ENCODE measurements at regions not wholly inside any gene's neighbourhood (a gene's known extent, or its start where the extent isn't known, plus 50 kb on each side); places are given as distances from the start of the nearest gene placed in this dataset.

DNA sequence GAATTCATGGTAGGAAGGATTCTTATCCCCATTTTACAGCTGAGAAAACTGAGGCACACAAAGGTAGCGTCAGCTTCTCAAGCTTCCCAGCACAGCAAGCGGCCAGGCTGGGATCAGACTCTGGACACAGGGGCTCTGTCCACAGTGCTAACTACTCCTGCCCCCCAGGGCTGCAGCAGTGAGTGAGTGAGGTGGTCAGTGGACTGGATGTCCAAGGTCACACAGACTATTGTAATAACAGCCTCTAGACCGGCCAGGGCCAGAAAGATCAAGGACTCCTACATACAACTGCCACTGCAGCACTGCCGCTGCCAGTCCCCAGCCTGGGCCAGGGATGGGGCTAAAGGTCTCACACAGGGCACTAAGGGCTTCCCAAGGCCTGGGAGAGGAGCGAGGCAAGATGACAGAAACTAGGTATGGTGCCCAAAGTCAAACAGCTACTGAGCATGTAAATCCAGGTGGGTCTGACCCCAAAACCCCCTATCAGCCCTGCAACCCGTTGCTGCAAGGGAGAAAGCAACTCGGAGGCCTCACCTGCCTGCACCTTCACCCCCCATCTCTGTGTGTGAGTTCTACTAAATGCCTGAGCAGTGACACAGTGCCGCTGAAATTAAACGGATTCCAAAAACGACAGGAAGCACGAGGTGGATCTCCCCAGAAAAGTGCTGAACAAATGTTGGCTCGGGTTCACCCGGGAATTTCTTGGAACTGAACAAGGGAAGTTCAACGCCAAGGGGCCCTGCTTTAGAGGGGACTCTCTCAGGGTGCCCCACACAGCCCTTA, 161.8 kb upstream of the GRK3 start:
- DNase-seq (ENCODE audit: low spot score) = no peak
- Histone ChIP-seq H3K4me3 (ENCODE audit: low read depth in 1 of 3, low read length in 3 of 3) (peak overlapping the region in 2 of 3 donors; percentile 50 to 87), H3K4me1 (ENCODE audit: control insufficient read depth in 4 of 4, insufficient read depth in 4 of 4, low read length in 3 of 4) (peaks cover 24 to 52% (median 40%) of the 10 kb centered on the region in 4 donors), H3K27me3 (ENCODE audit: control insufficient read depth in 4 of 4, insufficient read depth in 4 of 4, low read length in 3 of 4) (no peaks in the 10 kb centered on the region), H3K36me3 (ENCODE audit: control insufficient read depth in 4 of 4, insufficient read depth in 3 of 4, low read depth in 1 of 4, low read length in 3 of 4) (no peaks in the 10 kb centered on the region), H3K9ac (ENCODE audit: low read depth in 1 of 2, low read length in 2 of 2) (peak overlapping the region in 1 of 2 donors; percentile 88), H3K27ac (ENCODE audit: low read depth in 1 of 2, low read length in 2 of 2) (peak overlapping the region; percentile 71 to 85), H3K9me3 (ENCODE audit: control insufficient read depth in 4 of 4, low read length in 3 of 4) (no peaks in the 10 kb centered on the region)
- 15% methylated on average over 14 of the region's 14 CpGs for WGBS
- TF ChIP-seq, protein P1, sequence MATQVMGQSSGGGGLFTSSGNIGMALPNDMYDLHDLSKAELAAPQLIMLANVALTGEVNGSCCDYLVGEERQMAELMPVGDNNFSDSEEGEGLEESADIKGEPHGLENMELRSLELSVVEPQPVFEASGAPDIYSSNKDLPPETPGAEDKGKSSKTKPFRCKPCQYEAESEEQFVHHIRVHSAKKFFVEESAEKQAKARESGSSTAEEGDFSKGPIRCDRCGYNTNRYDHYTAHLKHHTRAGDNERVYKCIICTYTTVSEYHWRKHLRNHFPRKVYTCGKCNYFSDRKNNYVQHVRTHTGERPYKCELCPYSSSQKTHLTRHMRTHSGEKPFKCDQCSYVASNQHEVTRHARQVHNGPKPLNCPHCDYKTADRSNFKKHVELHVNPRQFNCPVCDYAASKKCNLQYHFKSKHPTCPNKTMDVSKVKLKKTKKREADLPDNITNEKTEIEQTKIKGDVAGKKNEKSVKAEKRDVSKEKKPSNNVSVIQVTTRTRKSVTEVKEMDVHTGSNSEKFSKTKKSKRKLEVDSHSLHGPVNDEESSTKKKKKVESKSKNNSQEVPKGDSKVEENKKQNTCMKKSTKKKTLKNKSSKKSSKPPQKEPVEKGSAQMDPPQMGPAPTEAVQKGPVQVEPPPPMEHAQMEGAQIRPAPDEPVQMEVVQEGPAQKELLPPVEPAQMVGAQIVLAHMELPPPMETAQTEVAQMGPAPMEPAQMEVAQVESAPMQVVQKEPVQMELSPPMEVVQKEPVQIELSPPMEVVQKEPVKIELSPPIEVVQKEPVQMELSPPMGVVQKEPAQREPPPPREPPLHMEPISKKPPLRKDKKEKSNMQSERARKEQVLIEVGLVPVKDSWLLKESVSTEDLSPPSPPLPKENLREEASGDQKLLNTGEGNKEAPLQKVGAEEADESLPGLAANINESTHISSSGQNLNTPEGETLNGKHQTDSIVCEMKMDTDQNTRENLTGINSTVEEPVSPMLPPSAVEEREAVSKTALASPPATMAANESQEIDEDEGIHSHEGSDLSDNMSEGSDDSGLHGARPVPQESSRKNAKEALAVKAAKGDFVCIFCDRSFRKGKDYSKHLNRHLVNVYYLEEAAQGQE (IDR thresholded peaks at IDR 0.05) = peak; percentile 76
- TF ChIP-seq GABPA (IDR thresholded peaks at IDR 0.05 in 1 of 2, conservative IDR thresholded peaks at IDR 0.05 in 1 of 2) (no peak), NR2F2 (IDR thresholded peaks at IDR 0.05) (peak; percentile 73), JUND (IDR thresholded peaks at IDR 0.05) (peak in 1 of 2 donors; percentile 76), RXRA (IDR thresholded peaks at IDR 0.05) (peak; percentile 85 to 97), HNF4A (conservative IDR thresholded peaks at IDR 0.05) (peak; percentile 96 to 99), EGR1 (IDR thresholded peaks at IDR 0.05; ENCODE audit: low read depth in 2 of 2) (peak in 1 of 2 donors; percentile 66), FOXA2 (IDR thresholded peaks at IDR 0.05) (peak; percentile 61), HNF4G (IDR thresholded peaks at IDR 0.05) (peak; percentile 75), FOXA1 (IDR thresholded peaks at IDR 0.05) (no peak), RAD21 (IDR thresholded peaks at IDR 0.05) (peak in 1 of 2 donors; percentile 17), SP1 (IDR thresholded peaks at IDR 0.05) (peak; percentile 78), YY1 (IDR thresholded peaks at IDR 0.05) (peak; percentile 71), TAF1 (conservative IDR thresholded peaks at IDR 0.05) (no peak)
- TF ChIP-seq, protein P2, sequence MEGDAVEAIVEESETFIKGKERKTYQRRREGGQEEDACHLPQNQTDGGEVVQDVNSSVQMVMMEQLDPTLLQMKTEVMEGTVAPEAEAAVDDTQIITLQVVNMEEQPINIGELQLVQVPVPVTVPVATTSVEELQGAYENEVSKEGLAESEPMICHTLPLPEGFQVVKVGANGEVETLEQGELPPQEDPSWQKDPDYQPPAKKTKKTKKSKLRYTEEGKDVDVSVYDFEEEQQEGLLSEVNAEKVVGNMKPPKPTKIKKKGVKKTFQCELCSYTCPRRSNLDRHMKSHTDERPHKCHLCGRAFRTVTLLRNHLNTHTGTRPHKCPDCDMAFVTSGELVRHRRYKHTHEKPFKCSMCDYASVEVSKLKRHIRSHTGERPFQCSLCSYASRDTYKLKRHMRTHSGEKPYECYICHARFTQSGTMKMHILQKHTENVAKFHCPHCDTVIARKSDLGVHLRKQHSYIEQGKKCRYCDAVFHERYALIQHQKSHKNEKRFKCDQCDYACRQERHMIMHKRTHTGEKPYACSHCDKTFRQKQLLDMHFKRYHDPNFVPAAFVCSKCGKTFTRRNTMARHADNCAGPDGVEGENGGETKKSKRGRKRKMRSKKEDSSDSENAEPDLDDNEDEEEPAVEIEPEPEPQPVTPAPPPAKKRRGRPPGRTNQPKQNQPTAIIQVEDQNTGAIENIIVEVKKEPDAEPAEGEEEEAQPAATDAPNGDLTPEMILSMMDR (IDR thresholded peaks at IDR 0.05; ENCODE audit: low read depth, low read length, missing input control) = no peak
- TF ChIP-seq, protein P3, sequence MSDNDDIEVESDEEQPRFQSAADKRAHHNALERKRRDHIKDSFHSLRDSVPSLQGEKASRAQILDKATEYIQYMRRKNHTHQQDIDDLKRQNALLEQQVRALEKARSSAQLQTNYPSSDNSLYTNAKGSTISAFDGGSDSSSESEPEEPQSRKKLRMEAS (IDR thresholded peaks at IDR 0.05) = peak; percentile 90
- TF ChIP-seq, protein P4, sequence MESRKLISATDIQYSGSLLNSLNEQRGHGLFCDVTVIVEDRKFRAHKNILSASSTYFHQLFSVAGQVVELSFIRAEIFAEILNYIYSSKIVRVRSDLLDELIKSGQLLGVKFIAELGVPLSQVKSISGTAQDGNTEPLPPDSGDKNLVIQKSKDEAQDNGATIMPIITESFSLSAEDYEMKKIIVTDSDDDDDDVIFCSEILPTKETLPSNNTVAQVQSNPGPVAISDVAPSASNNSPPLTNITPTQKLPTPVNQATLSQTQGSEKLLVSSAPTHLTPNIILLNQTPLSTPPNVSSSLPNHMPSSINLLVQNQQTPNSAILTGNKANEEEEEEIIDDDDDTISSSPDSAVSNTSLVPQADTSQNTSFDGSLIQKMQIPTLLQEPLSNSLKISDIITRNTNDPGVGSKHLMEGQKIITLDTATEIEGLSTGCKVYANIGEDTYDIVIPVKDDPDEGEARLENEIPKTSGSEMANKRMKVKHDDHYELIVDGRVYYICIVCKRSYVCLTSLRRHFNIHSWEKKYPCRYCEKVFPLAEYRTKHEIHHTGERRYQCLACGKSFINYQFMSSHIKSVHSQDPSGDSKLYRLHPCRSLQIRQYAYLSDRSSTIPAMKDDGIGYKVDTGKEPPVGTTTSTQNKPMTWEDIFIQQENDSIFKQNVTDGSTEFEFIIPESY (IDR thresholded peaks at IDR 0.05) = peak; percentile 86
- TF ChIP-seq, protein P5, sequence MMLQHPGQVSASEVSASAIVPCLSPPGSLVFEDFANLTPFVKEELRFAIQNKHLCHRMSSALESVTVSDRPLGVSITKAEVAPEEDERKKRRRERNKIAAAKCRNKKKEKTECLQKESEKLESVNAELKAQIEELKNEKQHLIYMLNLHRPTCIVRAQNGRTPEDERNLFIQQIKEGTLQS (IDR thresholded peaks at IDR 0.05) = no peak
